Stimulated activated naive CD8-positive, alpha-beta T cell treated with anti-CD3 and anti-CD28 coated beads, Interleukin-15, Interleukin-2, amounts not matched to agents 100 ng/mL and 50 ng/mL, for 24 hours (primary cell): ENCODE measurements at regions not wholly inside any gene's neighbourhood (a gene's known extent, or its start where the extent isn't known, plus 50 kb on each side); places are given as distances from the start of the nearest gene placed in this dataset.

ENCODE experiments used
- H3K27ac Mint-ChIP-seq: one replicate; pipeline ENCODE4 v1.8.0; 2021; ENCODE audit warnings: mild to moderate bottlenecking, mixed read lengths
- H3K27me3 Mint-ChIP-seq: one replicate; pipeline ENCODE4 v1.8.0; 2021; ENCODE audit warnings: mixed read lengths
- H3K36me3 Mint-ChIP-seq: one replicate; pipeline ENCODE4 v1.8.0; 2021; ENCODE audit warnings: low read depth, mixed read lengths
- H3K4me1 Mint-ChIP-seq: one replicate; pipeline ENCODE4 v1.8.0; 2021; ENCODE audit warnings: low read depth, mixed read lengths
- H3K4me3 Mint-ChIP-seq: one replicate; pipeline ENCODE4 v1.8.0; 2021; ENCODE audit warnings: mild to moderate bottlenecking, mixed read lengths
- H3K9me3 Mint-ChIP-seq: one replicate; pipeline ENCODE4 v1.8.0; 2021; ENCODE audit warnings: mixed read lengths

DNA sequence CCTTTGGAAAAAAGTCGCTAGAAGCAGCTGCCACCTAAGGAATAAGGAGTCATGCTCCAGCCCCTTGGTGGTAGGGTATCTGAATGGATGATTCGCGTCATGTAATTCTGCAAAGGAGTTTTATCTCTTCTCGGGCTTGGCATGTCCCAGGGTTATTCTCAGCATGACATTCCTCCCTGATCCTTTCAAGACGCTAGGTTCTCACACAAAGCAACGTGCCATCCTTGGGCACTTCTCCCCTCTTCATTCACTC is 355.6 kb downstream of the MYCN start:
- Mint-ChIP-seq H3K36me3 (no peaks in the 10 kb centered on the region), H3K4me1 (no peaks in the 10 kb centered on the region), H3K27me3 (peaks cover 11% of the 10 kb centered on the region), H3K27ac (no peak overlapping the region), H3K9me3 (no peaks in the 10 kb centered on the region), H3K4me3 (no peak overlapping the region)

DNA sequence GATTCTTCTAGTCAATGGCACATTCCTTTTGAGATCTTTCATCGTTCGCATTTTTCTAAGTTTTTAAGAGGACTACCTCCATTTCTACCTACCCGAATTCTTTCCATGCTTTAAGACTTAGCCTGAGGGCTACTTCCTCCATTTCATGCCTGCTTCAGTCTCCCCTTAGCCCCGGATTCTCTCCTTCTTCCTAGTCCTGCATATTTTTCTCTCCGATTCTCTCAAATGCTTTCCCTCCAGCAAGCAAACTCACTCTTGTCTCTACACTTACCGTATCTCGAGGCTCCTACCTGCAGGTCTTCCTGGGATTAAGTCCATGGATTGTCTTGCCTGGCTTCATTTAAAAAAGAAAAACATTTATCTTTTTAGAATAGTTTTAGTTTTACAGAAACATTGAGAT is 354.4 kb downstream of the MYCN start:
- H3K9me3 Mint-ChIP-seq = no peaks in the 10 kb centered on the region
- H3K4me1 Mint-ChIP-seq = no peaks in the 10 kb centered on the region
- H3K27ac Mint-ChIP-seq = no peak overlapping the region
- no peaks in the 10 kb centered on the region for H3K36me3 Mint-ChIP-seq
- H3K4me3 Mint-ChIP-seq = no peak overlapping the region
- H3K27me3 Mint-ChIP-seq = peaks cover 4% of the 10 kb centered on the region

DNA sequence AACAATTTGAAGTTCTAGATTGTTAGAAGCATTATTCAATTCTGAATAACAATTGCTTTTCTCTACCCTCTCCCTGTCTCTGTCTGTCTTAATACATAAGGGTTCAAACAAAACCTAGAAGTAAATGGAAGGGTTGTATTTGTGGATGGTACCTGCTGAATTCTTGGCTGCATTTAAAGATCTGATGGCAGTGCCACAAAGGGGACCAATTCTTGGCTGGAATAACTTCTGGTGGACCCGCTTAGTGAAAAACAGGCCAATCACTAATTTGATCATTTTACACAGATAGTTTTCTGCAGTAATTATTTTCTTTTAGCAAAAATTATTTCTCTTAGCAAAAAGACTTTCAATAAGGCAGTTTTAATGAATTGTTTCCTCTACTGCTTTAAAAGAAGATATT is 353.5 kb downstream of the MYCN start:
- no peak overlapping the region for H3K27ac Mint-ChIP-seq
- H3K4me3 Mint-ChIP-seq = no peak overlapping the region
- H3K36me3 Mint-ChIP-seq = no peaks in the 10 kb centered on the region
- H3K4me1 Mint-ChIP-seq = no peaks in the 10 kb centered on the region
- no peaks in the 10 kb centered on the region for H3K9me3 Mint-ChIP-seq
- H3K27me3 Mint-ChIP-seq = peaks cover 4% of the 10 kb centered on the region

DNA sequence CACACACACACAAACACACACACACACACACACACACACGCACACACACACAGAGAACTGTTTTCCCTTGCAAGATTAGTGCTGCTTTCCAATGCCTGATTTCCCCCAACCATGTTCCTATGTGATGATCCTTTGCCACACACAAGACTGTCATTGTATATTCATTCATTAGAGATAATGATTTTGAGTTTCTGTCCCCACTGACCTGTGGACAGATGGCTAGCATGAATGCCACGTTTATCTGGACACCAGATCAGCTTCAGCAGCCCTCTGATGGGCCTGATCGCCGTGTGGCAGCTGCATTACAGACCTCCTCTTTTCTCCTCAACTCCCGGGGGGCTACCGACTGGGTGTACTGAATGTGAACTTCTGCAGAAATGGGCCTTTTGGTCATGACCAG is 353.0 kb downstream of the MYCN start:
- H3K27me3 Mint-ChIP-seq = peaks cover 4% of the 10 kb centered on the region
- H3K9me3 Mint-ChIP-seq = no peaks in the 10 kb centered on the region
- H3K4me1 Mint-ChIP-seq = no peaks in the 10 kb centered on the region
- no peak overlapping the region for H3K27ac Mint-ChIP-seq
- no peaks in the 10 kb centered on the region for H3K36me3 Mint-ChIP-seq
- H3K4me3 Mint-ChIP-seq = no peak overlapping the region

DNA sequence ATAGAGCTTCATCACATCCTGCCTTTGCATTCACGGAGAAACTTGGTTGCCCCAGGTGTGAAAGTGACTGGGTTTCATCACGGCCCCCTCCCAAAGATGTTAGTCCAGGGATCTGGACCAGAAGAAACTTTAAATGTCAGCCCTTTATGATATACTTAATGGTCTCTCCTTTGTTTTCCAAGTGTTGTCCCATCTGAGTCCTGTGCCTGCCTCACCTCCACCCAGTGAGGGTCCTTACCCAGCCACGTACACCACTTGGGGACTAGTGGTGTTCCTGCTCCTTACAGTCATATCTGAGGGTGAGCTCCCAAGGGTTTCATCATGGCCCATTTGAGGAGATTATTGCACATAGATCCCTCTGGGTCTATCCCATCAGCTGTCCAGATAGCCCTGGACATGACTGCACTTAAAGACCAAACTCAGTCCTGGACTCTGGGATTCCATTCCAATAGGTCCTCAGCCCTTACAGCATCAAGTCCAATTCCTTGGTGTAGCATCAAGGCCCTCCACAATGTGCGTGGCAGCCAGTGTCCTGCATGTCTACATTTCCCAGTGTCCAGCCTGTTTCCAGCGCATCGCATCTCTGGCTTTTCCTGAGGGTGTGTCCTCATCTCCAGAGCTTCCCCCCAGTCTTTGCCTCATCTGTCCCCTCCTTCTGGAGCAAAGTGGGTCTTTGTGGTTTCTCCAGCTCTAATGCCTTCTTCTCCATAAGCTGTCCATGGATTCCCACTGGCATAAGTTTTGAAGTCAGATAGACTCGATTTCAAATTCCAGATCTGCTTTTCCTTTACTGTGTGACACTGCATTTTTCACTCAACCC is 351.6 kb downstream of the MYCN start:
- Mint-ChIP-seq H3K9me3 (no peaks in the 10 kb centered on the region), H3K27me3 (peaks cover 4% of the 10 kb centered on the region), H3K36me3 (no peaks in the 10 kb centered on the region), H3K27ac (no peak overlapping the region), H3K4me3 (no peak overlapping the region), H3K4me1 (no peaks in the 10 kb centered on the region)

DNA sequence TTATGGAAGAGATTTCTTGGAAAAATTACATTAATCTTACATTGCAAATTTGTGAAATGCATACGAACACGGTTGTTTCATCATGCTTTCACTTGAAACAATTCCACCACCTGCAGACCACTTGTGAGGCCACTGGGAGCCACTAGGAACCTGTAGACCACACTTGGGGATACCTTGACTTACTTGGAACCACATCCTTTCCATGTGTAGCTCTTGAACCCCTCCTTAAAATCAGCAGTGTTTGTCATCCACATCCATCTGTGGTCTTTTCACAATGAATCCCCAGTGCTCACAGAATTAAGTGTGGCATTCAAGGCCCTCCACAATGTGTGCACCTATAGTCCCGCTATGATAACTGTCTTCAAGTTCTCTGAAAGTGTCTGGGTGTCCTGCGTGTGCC is 350.9 kb downstream of the MYCN start:
- H3K27ac Mint-ChIP-seq = no peak overlapping the region
- peaks cover 4% of the 10 kb centered on the region for H3K27me3 Mint-ChIP-seq
- no peaks in the 10 kb centered on the region for H3K36me3 Mint-ChIP-seq
- H3K4me1 Mint-ChIP-seq = no peaks in the 10 kb centered on the region
- H3K4me3 Mint-ChIP-seq = no peak overlapping the region
- H3K9me3 Mint-ChIP-seq = no peaks in the 10 kb centered on the region

DNA sequence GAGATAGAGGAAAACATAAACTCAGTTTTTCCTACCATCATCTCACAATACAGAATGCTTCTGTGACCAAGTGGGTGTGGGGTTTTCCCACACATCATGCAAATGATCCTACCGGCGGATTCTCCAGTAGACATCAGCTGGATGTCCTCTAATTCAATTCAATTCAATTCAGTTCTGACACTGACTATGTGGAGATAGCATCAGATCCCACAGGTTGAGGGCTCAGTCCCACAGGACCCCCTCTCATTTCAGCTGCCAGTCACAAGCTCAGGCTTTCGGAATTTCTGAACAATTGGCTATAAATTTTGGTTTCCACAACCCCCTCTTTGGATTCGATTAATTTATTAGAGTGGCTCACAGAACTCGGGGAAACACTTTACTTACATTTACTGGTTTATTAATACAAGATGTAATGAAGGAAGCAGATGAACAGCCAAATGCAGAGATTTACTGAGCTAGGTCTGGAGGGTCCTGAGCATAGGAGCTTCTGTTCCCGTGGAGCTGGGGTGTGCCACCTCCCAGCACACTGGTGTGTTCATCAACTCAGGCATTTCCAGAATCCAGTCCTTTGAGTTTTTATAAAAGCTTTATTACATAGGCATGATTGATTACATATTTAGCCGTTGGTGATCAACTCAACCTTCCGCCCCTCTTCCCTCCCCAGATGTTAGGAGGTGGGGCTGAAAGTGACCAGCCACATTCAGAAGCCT is 350.1 kb downstream of the MYCN start:
- Mint-ChIP-seq H3K36me3 (no peaks in the 10 kb centered on the region), H3K27me3 (peaks cover 4% of the 10 kb centered on the region)

DNA sequence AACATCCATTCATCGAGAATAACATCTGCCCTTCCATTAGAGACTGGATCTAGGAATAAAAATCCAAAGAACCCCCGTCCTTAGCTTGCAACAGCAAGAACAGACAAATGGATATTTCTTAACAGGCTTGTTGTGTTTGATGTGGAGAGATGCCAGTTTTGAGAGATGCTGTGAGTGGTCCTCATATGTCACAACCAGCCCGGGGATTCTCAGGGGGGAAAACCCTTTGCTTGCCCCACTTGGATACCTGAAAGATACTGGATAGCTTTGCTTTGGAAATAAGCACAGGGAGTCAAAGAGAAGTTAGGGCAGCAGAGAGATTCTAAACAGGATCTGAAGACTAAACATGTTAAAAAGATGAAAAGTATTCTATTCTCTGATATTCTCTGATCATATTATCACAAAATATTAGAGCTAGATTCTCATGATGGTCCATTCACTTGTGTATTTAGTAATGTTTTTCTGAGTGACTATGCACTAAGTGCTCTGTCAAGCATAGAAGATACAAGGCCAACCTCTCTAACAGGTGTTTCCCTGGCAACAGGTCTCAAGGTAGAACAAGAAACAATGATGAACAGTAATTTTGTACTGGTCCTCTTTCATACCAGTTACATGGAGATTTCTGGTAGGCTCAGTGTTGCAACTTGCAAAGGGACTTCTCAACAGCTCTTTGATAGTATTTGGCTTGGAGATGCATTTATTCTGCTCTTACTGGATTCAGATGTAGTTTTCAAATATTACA is 348.2 kb downstream of the MYCN start:
- H3K4me3 Mint-ChIP-seq = no peak overlapping the region

More for the DNA sequence above, 350.1 kb downstream of the MYCN start:
- no peak overlapping the region for H3K27ac Mint-ChIP-seq
- no peaks in the 10 kb centered on the region for H3K4me1 Mint-ChIP-seq
- no peak overlapping the region for H3K4me3 Mint-ChIP-seq
- H3K9me3 Mint-ChIP-seq = no peaks in the 10 kb centered on the region

DNA sequence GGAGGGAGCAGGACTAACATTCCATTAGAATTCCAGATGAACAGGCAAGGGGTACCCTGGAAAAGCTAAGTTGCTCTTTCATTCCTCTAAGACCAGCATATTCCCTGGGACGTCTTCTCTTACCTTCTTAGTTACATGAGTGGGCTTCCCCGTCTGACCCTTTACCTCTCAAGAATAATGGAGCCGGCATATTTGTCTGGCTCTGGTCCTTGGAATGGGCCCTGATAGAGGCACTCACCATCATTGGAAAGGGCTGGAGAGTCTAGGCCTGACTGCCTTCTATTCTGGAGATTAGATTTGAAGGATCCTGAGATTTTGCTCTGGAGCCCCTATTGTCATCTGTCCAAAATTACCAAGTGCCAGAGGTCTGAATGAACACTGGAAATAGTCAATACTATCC is 347.5 kb downstream of the MYCN start:
- Mint-ChIP-seq H3K27me3 (peaks cover 9% of the 10 kb centered on the region), H3K4me1 (no peaks in the 10 kb centered on the region), H3K36me3 (no peaks in the 10 kb centered on the region), H3K4me3 (no peak overlapping the region), H3K27ac (no peak overlapping the region), H3K9me3 (no peaks in the 10 kb centered on the region)

More for the DNA sequence above, 348.2 kb downstream of the MYCN start:
- Mint-ChIP-seq H3K9me3 (no peaks in the 10 kb centered on the region), H3K36me3 (no peaks in the 10 kb centered on the region), H3K27me3 (peaks cover 9% of the 10 kb centered on the region), H3K27ac (no peak overlapping the region), H3K4me1 (no peaks in the 10 kb centered on the region)

DNA sequence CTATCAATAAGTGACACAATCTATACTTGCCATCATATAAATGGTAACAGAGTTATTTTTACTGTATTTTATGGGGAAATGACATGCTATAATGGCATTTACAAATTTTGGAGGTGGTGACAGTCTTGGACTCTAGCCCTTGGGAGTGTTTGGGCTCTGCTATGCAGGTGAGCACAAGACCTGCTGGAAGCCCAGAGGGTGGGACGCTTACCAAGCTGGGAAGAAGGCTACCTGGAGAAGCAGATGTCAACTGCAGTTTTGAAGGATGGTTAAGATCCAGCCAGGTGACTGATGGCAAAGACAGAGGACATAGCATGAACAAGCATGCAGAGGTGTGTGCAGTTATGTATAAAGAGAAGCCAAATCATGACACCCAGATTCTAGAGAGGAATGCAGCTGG is 346.9 kb downstream of the MYCN start:
- H3K36me3 Mint-ChIP-seq = no peaks in the 10 kb centered on the region
- H3K4me1 Mint-ChIP-seq = no peaks in the 10 kb centered on the region
- H3K9me3 Mint-ChIP-seq = no peaks in the 10 kb centered on the region
- H3K27me3 Mint-ChIP-seq = peaks cover 6% of the 10 kb centered on the region
- H3K27ac Mint-ChIP-seq = no peak overlapping the region
- H3K4me3 Mint-ChIP-seq = no peak overlapping the region

DNA sequence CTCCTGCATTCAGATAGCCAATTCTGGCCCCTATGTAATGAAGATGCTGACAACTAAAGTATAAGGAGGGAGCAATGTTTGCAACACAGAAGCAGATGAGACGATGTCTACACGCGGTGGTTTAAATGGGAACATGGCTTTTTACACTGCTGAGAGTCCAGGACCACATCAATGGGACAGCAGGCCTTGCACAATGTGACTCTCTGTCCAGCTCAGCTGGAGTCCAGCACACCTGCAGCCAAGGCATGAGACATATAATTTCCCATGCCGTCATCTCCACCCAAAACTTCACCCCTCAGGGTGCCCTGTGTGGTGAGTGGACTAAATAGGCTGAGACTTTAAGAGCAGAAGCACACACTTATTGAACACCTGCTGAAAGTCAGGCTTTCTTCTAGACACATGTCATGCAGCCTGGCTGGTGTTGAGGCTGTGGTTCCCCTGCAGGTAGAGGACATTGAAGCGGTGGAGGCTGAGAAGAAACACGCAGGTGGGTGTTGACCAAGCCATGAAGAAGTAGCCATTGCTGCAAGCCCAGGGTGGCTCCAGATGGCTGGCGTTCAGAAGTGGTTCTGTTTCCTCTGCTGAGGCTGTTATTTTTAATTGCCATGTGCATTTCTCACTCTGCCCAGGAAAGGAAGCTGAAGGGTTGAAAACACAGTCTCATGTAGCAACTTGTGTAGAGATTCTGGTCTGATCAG is 345.6 kb downstream of the MYCN start:
- H3K27me3 Mint-ChIP-seq = peaks cover 5% of the 10 kb centered on the region
- no peaks in the 10 kb centered on the region for H3K9me3 Mint-ChIP-seq
- H3K36me3 Mint-ChIP-seq = no peaks in the 10 kb centered on the region
- no peak overlapping the region for H3K27ac Mint-ChIP-seq
- no peaks in the 10 kb centered on the region for H3K4me1 Mint-ChIP-seq
- H3K4me3 Mint-ChIP-seq = no peak overlapping the region

DNA sequence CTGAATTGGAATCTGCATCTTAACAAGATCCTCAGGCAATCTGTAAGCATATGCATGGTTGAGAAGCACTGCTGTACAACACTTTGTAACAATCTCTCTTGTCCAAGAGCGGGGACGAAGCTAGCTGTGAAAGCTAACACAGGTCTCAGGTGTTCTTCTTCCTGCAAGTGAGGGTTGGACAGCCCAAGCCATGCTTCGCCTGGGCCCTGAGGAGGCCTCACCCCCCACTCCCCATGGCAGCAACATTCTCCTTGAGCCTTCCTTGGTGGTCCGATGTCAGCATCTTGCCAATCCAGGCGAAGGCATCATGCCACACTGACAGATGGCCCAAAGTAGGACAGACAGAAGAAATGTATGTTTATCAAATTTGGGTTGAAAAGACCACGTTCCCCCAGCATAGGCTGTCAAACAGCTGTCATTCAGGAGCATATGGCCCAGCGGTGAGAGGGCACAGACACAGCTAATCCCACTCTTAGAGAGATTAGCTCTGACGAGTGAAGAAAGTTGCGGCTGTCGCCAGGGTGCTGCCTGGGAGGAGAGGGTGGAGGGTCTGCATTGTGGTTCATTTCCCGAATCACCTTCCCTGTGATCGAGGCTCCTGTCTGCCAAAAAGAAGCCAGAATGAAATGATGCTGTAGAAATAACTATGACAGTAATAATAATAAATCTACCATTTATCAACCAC is 344.7 kb downstream of the MYCN start:
- Mint-ChIP-seq H3K4me3 (no peak overlapping the region), H3K36me3 (no peaks in the 10 kb centered on the region), H3K4me1 (no peaks in the 10 kb centered on the region), H3K27me3 (peaks cover 5% of the 10 kb centered on the region), H3K9me3 (no peaks in the 10 kb centered on the region), H3K27ac (no peak overlapping the region)

DNA sequence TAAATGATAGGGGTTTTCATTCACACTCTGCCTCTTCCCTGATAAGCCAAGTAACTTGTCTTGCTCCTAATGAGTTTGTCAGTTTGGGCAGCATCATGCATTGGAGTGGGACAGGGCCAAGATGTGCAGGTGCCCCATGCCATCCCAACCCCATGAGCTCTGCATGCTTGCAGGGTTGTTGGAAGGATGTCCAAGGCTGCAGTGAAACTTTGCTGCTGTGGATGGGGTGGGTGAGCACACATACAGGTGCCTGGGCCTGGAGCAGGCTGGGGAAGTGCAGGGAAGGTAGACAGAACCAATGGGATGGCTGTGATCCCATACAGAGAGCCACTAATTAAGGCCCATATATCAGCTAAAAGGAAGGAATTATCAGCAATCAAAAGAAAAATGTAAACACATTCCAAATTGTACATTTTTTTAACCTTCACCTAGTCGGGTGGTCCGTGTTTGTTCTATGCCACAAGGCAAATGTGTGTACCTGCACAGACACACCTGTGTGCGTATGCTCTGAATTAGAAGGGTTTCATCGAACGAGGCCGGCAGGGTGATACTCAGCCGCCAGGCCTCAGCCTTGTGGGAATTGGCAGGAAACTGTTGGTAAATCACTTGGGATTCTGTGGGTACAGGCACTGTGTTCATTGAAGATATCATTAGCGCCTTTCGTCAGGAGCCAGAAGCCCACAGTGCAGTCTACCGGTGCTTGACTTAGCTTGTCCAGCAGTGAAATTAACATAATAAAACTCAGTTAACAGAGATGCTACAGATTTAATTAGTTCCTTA is 342.9 kb downstream of the MYCN start:
- Mint-ChIP-seq H3K9me3 (no peaks in the 10 kb centered on the region), H3K36me3 (no peaks in the 10 kb centered on the region), H3K27ac (no peak overlapping the region), H3K4me1 (no peaks in the 10 kb centered on the region), H3K27me3 (peaks cover 5% of the 10 kb centered on the region), H3K4me3 (no peak overlapping the region)

DNA sequence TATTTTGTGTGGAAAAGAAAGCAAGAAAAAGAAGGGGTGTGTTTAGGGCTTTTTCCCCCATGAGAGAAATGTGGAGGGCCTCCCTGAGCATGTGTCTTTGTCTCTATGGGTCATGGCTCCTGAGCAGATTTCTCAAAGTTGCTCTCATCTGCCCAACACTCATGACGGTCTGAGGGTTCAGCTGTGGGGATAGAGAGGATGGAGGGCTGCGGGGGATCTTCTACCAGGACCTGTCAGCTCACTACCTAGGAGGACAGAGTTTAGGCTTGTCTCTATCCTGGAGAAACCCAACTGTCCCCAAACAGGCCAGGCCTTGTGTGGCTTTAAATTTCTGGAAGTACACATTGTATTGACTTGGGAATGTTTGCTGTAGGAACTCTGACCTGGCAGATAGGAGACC is 342.2 kb downstream of the MYCN start:
- Mint-ChIP-seq H3K9me3 (no peaks in the 10 kb centered on the region), H3K4me3 (no peak overlapping the region), H3K27me3 (peaks cover 5% of the 10 kb centered on the region), H3K36me3 (no peaks in the 10 kb centered on the region), H3K4me1 (no peaks in the 10 kb centered on the region), H3K27ac (no peak overlapping the region)
